ENCODE measurements at regions not wholly inside any gene's neighbourhood (a gene's known extent, or its start where the extent isn't known, plus 50 kb on each side); places are given as distances from the start of the nearest gene placed in this dataset.

DNA sequence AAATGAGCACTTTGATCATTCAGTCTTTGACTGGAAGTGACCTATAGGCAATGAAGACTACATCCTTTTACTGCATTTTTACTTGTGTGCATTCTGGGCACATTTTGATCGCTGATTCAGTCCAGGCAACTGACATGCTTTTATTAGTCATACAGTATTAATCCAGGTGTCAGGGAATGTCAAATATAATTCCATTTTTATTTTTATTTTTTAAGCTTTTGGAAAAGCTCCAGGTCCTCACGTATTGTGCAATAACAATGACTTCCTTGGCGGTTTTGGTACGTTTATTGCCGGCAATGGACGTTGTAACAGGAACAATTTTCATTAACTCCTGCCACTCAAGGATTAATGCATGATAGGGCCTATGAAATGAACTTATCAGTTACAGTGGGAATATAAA lies 302.6 kb upstream of the PTBP2 start:
- TF ChIP-seq, protein P1, sequence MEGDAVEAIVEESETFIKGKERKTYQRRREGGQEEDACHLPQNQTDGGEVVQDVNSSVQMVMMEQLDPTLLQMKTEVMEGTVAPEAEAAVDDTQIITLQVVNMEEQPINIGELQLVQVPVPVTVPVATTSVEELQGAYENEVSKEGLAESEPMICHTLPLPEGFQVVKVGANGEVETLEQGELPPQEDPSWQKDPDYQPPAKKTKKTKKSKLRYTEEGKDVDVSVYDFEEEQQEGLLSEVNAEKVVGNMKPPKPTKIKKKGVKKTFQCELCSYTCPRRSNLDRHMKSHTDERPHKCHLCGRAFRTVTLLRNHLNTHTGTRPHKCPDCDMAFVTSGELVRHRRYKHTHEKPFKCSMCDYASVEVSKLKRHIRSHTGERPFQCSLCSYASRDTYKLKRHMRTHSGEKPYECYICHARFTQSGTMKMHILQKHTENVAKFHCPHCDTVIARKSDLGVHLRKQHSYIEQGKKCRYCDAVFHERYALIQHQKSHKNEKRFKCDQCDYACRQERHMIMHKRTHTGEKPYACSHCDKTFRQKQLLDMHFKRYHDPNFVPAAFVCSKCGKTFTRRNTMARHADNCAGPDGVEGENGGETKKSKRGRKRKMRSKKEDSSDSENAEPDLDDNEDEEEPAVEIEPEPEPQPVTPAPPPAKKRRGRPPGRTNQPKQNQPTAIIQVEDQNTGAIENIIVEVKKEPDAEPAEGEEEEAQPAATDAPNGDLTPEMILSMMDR (IDR thresholded peaks at IDR 0.05) = no peak
- TF ChIP-seq POLR2A (IDR thresholded peaks at IDR 0.05) = no peak

Data from sigmoid colon (tissue), 3 donors.